Renal pelvis (tissue), 1 donor: ENCODE measurements at regions not wholly inside any gene's neighbourhood (a gene's known extent, or its start where the extent isn't known, plus 50 kb on each side); places are given as distances from the start of the nearest gene placed in this dataset.

Experiments
- DNase-seq: peaks from one replicate; pipeline ENCODE4 v3.0.0-alpha.2; 2013

DNA sequence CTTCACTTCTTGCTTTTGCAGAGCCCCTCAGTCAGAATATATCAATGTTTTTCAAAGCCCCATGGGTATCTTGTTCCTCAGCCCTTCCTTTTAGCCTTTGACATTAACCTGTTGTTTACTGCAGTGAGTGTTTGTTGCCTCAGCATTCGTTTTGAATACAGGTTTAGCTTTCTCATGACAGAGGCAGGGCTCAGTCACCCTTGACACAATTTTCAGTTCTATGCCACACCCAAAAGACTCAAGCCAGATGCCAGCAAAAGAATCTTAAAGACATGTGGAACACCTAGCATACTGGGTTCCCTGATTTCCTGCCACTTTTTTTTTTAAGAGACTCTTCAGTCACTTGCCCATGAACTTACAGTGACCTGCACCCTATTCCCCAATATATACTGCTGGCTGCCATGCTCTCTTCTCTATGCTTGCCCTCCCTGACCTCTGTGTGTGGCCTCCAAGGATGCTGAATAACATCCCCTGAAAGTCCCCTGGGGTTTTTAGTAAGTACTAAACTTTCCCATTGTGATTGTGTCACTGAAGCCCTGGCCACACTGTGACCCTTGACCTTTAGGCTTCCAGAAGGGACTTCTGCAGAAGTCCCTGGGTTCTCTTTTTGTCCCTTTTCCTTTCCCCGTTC lies 1225.5 kb downstream of the TBC1D22A start:
- DNase-seq = no peak

DNA sequence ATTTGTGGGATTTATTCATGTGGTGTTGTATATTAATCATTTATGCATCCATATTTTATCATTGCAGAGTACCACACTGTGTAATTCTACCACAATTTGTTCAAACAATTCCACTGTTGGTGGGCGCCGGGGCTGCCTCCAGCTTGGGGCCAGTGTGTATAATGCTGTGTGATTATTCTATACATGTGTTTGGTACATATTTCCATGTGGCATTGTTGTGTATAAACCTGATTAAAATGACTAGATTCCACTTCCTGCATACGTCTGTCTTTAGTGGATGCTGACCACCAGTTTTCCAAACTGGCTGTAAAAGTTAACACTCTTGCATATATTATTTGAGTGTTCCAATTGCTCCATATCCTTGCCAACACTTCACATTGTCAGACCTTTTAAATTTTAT lies 1213.8 kb downstream of the TBC1D22A start:
- DNase-seq = no peak

DNA sequence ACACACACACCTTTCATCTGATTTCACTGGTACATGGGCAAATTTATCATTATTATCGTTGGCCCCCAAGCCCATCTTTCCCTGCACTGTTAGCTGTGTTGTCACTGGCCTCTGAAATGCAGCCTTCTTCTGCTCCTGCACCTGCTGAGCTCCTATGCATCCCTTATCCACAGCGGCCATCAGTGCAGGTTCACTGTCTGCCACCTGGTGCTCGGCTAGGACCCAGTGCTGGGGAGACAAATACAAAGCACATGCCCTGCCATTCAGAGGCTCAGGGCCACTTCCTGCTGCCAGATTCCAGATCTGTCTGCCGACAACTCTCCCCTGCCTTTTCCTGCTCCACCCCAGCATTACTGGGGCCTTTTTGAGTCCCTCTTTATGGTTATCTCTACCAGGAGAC lies 1205.4 kb downstream of the TBC1D22A start:
- no peak for DNase-seq

DNA sequence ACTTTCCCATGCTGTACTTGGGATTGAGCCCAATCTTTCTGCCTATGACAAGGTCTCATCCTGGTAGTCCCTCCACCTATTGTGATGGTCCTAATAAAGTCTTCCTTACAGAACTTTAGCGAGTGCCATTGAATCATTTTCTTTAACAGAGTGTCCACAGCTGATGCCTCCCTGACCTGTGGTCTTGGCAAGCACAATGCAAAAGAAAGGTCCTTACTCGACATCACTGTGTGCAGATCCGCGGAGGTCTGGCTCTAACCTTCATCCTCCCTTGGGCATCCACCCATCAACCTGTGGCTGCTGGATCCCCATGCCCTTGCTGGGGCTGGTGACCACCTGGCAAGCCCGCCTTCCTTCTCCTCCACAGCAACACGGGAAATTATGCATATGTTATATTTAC lies 1203.9 kb downstream of the TBC1D22A start:
- DNase-seq = no peak

DNA sequence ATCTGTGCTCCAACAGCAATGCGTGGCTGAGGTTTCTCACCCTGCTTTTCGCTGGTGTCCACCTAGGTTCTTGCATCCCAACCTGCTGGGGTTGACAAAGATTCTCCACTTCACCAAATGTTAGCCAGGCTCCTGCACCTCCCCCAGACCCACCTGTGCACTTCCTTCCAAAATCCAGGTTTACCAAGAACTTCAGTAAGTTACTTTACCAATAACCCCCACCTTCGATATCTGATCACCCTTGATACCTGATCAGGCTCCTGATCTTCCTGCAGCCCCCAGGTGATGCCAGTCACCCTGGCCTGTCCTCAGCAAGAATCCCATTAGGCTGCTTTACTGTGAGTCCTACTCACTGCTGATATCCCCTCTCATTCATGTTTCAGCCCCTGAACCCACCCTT lies 1203.4 kb downstream of the TBC1D22A start:
- DNase-seq = no peak

DNA sequence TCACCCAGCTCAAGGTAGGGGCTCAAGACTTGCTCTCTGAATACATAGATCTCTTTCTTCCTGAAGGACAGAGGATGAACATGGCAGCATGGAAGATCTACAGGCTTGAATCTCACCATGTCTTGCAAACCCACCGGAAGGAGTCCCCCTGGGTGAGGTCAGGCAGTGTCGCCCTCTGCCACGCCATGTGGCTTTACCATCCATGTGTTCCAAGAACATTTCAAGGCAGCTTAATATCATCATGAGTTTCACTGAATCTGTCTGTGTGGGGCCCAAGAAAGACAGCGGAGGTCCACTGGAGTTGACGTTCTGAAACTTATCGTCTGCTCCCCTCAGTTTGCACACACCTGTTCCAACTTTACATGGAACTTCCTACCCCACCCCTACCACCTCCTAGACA lies 1202.6 kb downstream of the TBC1D22A start:
- DNase-seq = no peak

DNA sequence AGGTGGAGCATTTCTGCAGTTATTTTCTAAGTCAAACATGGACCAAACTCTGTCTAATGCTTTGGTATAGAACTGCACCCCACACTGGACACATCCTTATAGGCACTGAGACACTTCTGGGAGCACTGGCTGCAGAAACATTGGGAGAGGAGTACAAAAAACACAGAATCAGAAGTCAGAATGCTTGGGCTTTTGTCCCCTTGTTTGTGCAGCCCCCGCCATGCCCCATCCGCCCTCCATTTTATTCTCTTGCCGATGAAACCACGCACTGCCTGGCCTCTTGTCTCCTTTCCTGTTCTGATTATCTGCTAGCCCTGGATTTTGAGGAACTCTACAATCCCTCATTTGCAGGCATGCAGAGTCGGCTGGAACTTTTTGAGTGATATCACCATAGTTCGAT lies 1201.2 kb downstream of the TBC1D22A start:
- DNase-seq = no peak

DNA sequence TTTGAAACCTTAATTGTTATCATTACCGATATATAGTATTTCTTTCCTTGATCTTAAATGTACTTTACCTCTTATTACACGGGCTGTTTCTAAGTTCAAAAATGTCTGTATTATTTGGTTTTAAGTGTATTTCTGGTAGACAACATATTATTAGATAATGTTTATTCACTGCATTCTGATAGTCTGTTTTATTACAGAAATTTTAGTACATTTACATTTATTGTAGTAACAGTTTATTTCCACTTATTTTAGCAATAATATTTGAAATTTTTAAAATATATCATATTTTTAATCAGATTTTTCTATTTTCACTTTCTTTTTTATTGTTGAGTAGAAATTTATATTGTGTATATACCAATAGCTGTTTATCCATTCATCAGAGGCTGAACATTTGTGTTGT lies 1195.2 kb downstream of the TBC1D22A start:
- DNase-seq = no peak

DNA sequence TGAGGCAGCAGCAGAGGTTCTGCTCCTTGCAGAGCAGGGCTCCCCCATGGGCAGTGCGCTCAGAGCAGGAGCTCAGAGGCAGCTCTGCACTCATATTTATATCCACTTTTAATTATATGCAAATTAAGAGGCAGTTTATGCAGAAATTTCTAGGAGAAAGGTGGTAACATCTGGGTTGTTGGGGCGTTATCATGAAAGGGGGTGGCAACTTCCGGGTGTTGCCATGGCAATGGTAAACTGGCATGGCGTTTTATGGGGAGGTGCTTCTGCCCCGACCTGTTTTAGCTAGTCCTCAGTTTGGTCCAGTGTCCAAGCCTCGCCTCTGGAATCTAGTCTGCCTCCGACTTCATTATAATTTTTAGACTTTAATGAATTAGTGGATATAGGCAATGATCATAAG lies 1191.7 kb downstream of the TBC1D22A start:
- DNase-seq = no peak

DNA sequence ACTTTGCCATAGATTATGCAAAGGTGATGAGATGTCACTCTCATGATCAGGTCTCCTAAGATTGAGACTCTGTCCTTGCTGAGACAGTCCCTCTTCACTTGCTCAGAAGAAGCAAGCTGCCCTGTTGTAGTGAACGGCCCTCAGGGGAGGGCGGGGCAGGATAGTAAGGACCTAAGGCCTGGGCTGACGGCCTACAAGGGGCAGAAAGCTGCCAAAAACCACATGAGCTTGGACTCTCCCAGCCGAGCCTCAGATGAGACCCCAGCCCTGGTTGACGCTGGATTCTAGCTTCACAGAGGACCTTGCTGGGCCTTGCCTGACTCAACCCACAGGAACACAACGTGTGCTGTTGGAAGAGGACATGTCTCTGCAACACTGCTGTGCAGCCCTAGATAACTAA lies 1182.5 kb downstream of the TBC1D22A start:
- DNase-seq = no peak

DNA sequence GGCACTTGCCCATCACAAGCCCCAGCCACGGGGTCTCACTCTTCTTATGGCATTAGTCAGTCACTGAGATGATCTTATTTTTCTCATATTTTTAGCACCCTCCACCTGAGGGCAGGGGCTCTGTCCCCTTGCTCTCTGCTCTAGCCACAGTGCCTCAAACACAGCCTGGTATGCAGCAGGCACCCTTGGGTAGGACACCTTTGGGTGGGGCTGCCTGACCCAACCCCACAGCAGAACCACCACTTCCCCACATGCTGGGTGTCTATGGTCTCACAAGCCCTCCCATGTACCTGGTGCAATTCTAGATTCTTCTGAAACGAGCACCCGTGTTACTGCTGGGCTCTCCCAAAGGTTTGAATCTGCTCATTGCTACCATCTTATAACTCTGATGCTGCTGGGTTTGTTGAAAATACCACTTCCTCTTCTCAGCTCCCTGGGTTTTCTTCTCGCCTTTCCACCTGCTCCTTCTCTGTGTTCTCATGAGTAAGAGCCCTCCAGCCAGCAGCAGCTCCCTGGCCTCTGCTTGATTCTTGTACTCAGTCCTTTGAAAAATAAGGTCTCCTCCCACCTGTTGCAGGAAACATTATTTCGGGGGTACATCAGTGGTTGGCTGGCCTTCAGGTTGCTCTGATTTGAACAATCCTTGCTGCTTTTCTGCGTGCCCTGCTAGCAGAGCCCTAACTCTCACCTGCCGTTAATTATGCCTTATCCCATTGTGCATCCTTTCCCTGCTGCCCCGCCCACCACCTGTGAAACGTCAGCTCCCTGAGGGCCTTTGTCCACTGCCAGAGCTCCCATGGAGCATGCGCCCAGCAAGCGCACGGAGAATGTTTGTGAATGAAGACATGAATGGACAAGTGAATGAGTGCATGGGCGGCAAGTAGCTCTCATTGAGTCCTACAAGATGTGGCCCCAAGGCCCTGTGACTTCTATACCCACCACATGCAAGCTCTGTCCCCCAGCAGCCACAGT lies 1181.6 kb downstream of the TBC1D22A start:
- DNase-seq = no peak

DNA sequence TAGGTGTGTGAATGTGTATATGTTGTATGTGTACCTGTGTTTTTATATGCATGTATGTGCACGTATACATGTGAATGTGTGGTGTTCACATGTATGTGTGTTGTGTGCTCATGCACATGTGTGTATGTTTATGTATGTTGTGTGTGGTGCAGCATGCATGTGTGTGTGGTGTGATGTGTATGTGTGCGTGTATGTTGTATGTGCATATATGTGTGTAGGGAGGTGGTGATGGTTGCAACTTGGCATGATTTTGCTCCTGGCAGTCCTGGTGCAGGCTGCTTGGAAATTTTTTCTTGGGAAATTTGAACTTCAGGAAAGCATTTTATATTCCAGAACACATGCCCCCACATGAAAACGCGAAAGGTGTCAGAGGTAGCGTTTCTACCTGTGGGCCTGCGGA lies 1177.8 kb downstream of the TBC1D22A start:
- DNase-seq = no peak

DNA sequence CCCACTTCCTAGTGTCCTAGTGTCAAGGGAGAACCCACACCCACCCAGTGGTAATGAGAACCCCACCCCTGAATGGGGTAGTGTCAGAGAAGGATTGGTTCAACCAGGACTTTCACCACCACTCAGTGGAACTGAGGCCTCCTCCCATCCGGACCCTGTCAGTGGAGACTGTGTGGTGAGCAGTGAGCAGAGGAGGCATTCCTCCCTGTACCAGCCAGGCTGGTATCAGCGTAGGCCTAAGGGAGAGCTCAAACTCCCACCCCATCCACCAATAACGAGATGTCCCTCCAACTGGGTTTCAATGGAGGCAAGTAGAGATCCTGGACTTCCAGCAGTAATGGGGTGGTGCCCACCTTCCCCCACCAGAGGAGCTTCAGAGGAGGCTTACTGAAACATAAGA lies 1171.4 kb downstream of the TBC1D22A start:
- DNase-seq = no peak

DNA sequence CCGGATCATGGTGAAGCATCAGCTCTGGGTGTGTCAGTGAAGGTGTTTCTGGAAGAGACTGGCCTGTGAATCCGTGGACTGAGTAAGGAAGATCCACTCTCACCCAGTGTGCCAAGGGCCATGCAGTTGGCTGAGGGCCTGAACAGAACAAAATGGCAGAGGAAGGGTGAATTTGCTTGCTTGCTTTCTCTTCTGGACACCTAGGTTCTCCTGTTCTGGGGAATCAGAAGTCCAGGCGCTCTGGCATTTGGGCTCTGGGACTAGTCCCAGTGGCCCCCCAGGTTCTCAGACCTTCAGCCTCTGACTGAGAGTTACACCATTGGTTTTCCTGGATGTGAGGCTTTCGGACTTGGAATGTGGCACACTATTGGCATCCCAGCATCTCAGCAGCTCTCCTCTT lies 1170.8 kb downstream of the TBC1D22A start:
- DNase-seq = no peak

DNA sequence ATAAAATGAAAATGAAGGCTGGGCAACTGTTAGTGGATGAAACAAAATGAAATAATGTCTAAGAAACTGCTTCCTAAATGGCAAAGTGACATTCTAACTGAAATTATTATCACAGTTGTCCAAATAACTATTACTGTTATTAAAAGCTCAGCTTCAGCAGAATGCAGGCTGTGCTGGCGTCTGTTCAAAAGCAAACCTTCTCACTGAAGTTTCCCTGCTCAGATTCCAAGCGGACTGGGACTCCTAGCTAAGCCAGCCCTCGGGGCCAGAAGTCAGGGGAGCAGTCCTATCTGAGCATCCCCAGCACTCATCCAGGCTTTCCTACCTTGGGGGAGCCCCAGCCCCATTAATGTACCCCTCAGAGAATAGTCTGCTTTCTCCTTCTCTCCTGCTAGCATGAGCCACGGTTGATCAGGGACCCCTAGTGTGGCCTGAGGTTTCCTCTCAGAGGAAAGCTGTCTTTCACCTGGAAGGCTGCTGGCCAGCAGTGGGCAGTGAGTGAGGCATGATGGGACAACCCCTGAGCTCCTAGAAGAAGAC lies 1167.3 kb downstream of the TBC1D22A start:
- DNase-seq = no peak

DNA sequence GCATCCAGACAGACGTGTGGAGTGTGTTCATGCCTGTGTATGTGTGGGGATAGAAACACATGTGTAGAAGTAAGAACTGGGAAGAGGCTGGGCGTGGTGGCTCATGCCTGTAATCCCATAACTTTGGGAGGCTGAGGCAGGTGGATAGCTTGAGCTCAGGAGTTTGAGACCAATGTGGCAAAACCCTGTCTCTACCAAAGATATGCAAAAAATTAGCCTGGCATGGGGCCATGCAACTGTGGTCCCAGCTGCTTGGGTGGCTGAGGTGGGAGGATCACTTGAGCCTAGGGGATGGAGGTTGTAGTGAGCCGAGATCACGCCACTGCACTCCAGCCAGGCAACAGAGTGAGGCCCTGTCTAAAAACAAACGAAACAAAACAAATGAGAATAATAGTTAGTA lies 1166.6 kb downstream of the TBC1D22A start:
- DNase-seq = no peak

DNA sequence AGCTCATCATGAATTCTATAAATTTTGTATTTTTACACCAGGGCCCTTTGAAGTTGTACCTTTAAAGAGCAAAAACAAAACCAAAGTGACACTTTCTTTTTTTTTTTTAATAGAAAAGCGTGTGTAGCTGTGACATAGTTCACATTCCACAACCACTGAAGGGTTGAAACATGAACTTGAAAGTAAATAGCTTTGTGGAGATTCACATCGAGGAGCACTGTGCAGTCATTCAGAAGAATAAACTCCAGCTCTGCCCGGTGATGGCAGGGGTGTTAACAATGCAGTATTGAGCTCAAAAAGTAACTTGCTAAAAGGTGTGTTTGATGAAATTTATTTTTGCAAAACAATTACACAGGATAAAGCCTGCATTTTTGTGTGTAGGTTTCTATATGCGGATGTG lies 1166.2 kb downstream of the TBC1D22A start:
- DNase-seq = peak; percentile 75

DNA sequence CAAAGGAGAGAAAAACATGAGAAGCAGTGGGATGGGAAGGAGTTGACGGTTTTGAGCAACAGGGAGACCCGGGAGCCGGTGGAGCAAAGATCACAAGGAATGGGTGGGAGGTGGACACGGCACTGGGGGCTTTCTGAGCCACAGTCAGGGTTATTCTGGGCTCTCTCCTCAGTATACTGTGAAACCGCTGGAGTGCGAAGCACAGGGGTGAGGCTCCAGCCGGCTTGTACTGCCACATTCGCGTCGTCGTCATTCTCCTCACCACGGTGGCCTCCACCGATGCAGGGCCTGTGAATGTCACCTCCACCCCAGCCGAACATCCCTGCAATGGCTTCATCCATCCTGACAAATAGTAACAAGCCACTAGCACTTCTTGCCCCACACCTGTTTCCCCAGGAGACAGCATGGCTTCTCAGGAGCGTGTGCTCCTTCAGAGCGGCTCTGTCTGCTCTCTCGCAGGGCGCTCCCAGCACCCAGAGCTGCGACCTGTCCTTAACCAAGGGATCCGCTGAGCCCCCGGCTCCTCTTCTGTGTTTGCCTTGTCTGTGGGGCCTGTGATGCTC lies 1165.3 kb downstream of the TBC1D22A start:
- peak; percentile 31 for DNase-seq

DNA sequence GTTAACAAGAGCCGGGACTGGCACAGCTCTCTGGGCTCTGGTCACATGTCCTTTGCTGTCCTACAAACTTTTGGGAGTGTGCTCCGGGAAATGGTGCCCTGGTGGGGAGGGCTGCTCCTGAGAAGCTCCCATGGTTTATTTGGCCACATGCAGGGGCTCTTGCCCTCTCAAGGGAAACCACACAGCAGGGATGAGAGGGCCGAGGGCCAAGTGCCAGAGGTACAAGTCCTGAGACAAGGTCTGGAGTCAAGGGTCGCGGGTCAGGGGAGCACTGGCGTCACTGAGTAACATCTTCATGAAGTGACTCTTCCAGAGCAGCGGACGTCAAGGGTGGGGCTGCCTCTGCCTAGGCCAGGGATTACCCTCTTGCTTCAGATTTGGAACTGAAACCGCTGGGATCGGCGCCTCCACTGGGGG lies 1160.6 kb downstream of the TBC1D22A start:
- DNase-seq = no peak

DNA sequence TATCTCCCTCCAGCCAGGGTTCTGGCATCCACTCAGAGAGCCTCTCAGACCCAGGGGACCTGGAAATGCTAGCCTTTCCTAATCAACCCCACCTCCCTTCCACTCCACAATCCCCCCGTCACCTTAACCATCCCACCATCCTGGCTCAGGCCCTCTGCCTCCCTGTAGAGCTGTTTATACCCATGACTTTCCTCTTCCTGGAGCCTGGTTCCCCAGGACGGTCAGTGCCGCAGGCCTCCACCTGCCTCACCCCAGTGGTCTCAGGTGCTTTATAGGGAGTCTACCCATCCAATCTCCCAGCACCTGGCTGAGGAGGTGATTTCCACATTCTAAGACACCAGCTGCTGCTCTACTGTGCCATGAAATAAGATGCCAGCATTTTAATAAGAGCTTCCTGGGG lies 1159.5 kb downstream of the TBC1D22A start:
- no peak for DNase-seq

DNA sequence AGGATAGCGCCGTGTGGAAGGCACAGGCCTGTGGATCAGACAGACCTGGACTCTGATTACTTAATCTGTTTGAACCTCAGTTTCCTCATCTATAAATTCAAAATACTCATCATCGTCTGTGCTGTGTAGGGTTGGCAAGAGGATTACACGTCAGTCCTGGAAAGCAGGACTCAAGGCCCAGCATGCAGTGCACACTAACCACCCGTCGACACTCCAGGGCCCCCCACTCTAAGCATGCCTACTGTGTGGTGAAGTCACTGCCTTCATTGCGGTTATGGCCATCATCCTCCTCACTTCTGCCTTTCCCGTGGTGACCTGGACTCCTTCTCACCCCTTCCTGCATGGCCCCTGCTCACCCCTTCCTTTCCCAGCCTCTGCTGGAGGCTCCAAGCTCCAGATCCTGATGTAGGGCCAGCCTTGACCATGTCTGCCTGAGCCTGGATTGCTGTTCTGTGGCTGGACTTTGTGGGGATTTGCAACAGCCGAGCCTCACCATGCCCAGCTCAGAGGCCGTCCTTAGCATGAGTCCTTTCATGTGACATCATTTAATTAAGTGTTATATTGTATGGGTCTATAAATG lies 1158.0 kb downstream of the TBC1D22A start:
- no peak for DNase-seq

DNA sequence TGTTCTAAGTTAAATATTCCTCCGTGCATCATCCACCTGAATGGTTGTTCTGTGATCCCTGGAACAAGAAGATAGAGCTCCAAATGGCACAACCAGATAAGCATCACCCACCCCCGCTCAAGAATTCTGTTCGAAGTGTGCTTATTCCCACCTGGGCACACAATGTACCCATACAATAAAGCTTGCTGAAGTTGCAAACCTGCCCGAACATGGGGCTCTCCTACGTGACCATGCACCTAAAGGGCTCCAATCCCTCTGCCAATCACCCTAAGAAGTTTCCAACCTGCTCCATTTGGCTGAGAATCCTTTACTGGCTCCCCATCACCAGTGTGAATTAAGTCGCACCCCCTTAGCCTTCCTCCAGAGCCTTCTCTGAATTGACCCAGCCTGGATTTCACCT lies 1157.4 kb downstream of the TBC1D22A start:
- DNase-seq = no peak
